Skeletal muscle cell (primary cell): ENCODE measurements at regions not wholly inside any gene's neighbourhood (a gene's known extent, or its start where the extent isn't known, plus 50 kb on each side); places are given as distances from the start of the nearest gene placed in this dataset.

ENCODE experiments used
- DNase-seq: peaks from one replicate; pipeline ENCODE4 v3.0.0-alpha.2; 2010; ENCODE audit warnings: low read depth
- H3K4me3 ChIP-seq: 2 replicates; pipeline ENCODE4 v1.5.1; 2011; ENCODE audit warnings: low read depth, mild to moderate bottlenecking, control low read depth, low read length, moderate library complexity

- no peak overlapping the region for H3K4me3 ChIP-seq
- DNase-seq: no peak
These were observed 117.3 kb upstream of the NOCT start for GRCh38 chr4:138898282-138898681.

- no peak overlapping the region for H3K4me3 ChIP-seq
- no peak for DNase-seq
These were observed 117.8 kb upstream of the NOCT start for GRCh38 chr4:138897811-138898226.

- DNase-seq: no peak
These were observed 120.9 kb upstream of the NOCT start for GRCh38 chr4:138894709-138895108.

GRCh38 chr4:138894011-138894410 is 121.6 kb upstream of the NOCT start:
- DNase-seq: no peak
- no peak overlapping the region for H3K4me3 ChIP-seq

More at GRCh38 chr4:138894709-138895108, 120.9 kb upstream of the NOCT start:
- H3K4me3 ChIP-seq: no peak overlapping the region

GRCh38 chr4:138892483-138893407 is 122.8 kb upstream of the NOCT start:
- no peak for DNase-seq
- H3K4me3 ChIP-seq: no peak overlapping the region

GRCh38 chr4:138891631-138892031 is 124.0 kb upstream of the NOCT start:
- H3K4me3 ChIP-seq: no peak overlapping the region
- DNase-seq: no peak

- no peak overlapping the region for H3K4me3 ChIP-seq
- no peak for DNase-seq
These were observed 124.5 kb upstream of the NOCT start for GRCh38 chr4:138890891-138891570.

- DNase-seq: no peak
- H3K4me3 ChIP-seq: no peak overlapping the region
These were observed 126.4 kb upstream of the NOCT start for GRCh38 chr4:138889216-138889615.

GRCh38 chr4:138887741-138888140 is 127.8 kb upstream of the NOCT start:
- no peak overlapping the region for H3K4me3 ChIP-seq
- DNase-seq: no peak

GRCh38 chr4:138887341-138887740 is 128.2 kb upstream of the NOCT start:
- DNase-seq: no peak
- H3K4me3 ChIP-seq: no peak overlapping the region

- no peak for DNase-seq
- H3K4me3 ChIP-seq: no peak overlapping the region
These were observed 135.8 kb upstream of the NOCT start for GRCh38 chr4:138879757-138880156.

GRCh38 chr4:138875891-138876608 is 139.5 kb upstream of the NOCT start:
- no peak overlapping the region for H3K4me3 ChIP-seq
- peak; percentile 58 for DNase-seq

GRCh38 chr4:138871555-138871875 is 144.1 kb upstream of the NOCT start:
- no peak for DNase-seq
- H3K4me3 ChIP-seq: no peak overlapping the region

GRCh38 chr4:138870737-138871554 is 144.6 kb upstream of the NOCT start:
- no peak overlapping the region for H3K4me3 ChIP-seq
- DNase-seq: peak; percentile 23

GRCh38 chr4:138869631-138870030 is 145.9 kb upstream of the NOCT start:
- H3K4me3 ChIP-seq: no peak overlapping the region

GRCh38 chr4:138869165-138869564 is 146.4 kb upstream of the NOCT start:
- no peak overlapping the region for H3K4me3 ChIP-seq
- no peak for DNase-seq

More at GRCh38 chr4:138869631-138870030, 145.9 kb upstream of the NOCT start:
- no peak for DNase-seq

- H3K4me3 ChIP-seq: no peak overlapping the region
- DNase-seq: peak; percentile 15
These were observed 147.0 kb upstream of the NOCT start for GRCh38 chr4:138868562-138868961.

GRCh38 chr4:138867404-138867803 is 148.2 kb upstream of the NOCT start:
- H3K4me3 ChIP-seq: no peak overlapping the region
- DNase-seq: no peak

GRCh38 chr4:138866314-138866713 is 149.3 kb upstream of the NOCT start:
- no peak for DNase-seq
- no peak overlapping the region for H3K4me3 ChIP-seq
